Natural killer cell (primary cell): ENCODE measurements at regions not wholly inside any gene's neighbourhood (a gene's known extent, or its start where the extent isn't known, plus 50 kb on each side); places are given as distances from the start of the nearest gene placed in this dataset.
A peak's percentile ranks its signal among the peaks of the same experiment; 100 is the strongest.

Experiments used
- ATAC-seq, 3 donors: fragments of 150-1000 bp in 2 of 3; fragments of 200-7000 bp in 1 of 3; cut with Tn5 transposase; 1 replicate in 1 of 3; 2 replicates in 2 of 3; pipeline ENCODE4 v1.10.0; 2021; ENCODE audit warnings: mild to moderate bottlenecking in 2 of 3, moderate library complexity in 2 of 3
- DNase-seq, 2 donors: peaks; one replicate each; pipeline versions ENCODE4 v3.0.0 to v3.0.0-alpha.2; 2013 to 2021; ENCODE audit warnings: mixed read lengths in 1 of 2
- H3K27ac ChIP-seq: one replicate; pipeline ENCODE4 v1.5.1; 2013; ENCODE audit warnings: mild to moderate bottlenecking, low read length
- H3K27me3 ChIP-seq: one replicate; pipeline ENCODE4 v1.6.1; 2013; ENCODE audit warnings: low read length; ENCODE audit not compliant: control insufficient read depth, insufficient read depth
- H3K36me3 ChIP-seq: one replicate; pipeline ENCODE4 v1.6.1; 2013; ENCODE audit warnings: low read length; ENCODE audit not compliant: control insufficient read depth, insufficient read depth
- H3K4me1 ChIP-seq: one replicate; pipeline ENCODE4 v1.6.1; 2013; ENCODE audit warnings: low read length; ENCODE audit not compliant: control insufficient read depth, insufficient read depth
- H3K4me3 ChIP-seq: one replicate; pipeline ENCODE4 v1.5.1; 2013; ENCODE audit warnings: low read length
- H3K9me3 ChIP-seq: one replicate; pipeline ENCODE4 v1.6.1; 2013; ENCODE audit warnings: low read length; ENCODE audit not compliant: control insufficient read depth, insufficient read depth
- H3K27ac Mint-ChIP-seq, 2 donors: one replicate each; pipeline ENCODE4 v1.8.0; 2022; ENCODE audit warnings: mild to moderate bottlenecking in 2 of 2, mixed read lengths in 2 of 2, moderate library complexity in 1 of 2
- H3K27me3 Mint-ChIP-seq, 2 donors: one replicate each; pipeline ENCODE4 v1.8.0; 2022; ENCODE audit warnings: low read depth in 2 of 2, mixed read lengths in 2 of 2
- H3K36me3 Mint-ChIP-seq: one replicate; pipeline ENCODE4 v1.8.0; 2022; ENCODE audit warnings: mixed read lengths
- H3K4me1 Mint-ChIP-seq, 2 donors: one replicate each; pipeline ENCODE4 v1.8.0; 2022; ENCODE audit warnings: mixed read lengths in 2 of 2
- H3K4me3 Mint-ChIP-seq: one replicate; pipeline ENCODE4 v1.8.0; 2022; ENCODE audit warnings: mild to moderate bottlenecking, moderate library complexity, mixed read lengths
- H3K9me3 Mint-ChIP-seq, 2 donors: one replicate each; pipeline ENCODE4 v1.8.0; 2022; ENCODE audit warnings: mixed read lengths in 2 of 2
- WGBS: methylation state at CpG from one replicate; pipeline ENCODE4 v1.1.7; 2013; ENCODE audit warnings: missing lambda C conversion rate; ENCODE audit not compliant: insufficient coverage; 5-methylcytosine and 5-hydroxymethylcytosine counted together
- intact Hi-C: fragments of 100-400 bp; cut with micrococcal nuclease; formaldehyde crosslinking; loops from one replicate; pipeline ENCODE4 v1.14.2; 2022
- TF ChIP-seq, protein P1 (sequence below): fragments of 200-600 bp; IDR thresholded peaks from one replicate; pipeline ENCODE4 v1.8.0; 2022; ENCODE audit warnings: antibody characterized with exemption

- 90% methylated on average over 1 of the region's 2 CpGs for WGBS
- H3K4me3 Mint-ChIP-seq = no peak overlapping the region
- Histone ChIP-seq H3K4me3 (no peak overlapping the region), H3K9me3 (no peaks in the 10 kb centered on the region), H3K4me1 (no peaks in the 10 kb centered on the region), H3K27me3 (no peaks in the 10 kb centered on the region), H3K27ac (no peak overlapping the region), H3K36me3 (no peaks in the 10 kb centered on the region)
- H3K27ac Mint-ChIP-seq = no peak overlapping the region
- TF ChIP-seq, protein P1, sequence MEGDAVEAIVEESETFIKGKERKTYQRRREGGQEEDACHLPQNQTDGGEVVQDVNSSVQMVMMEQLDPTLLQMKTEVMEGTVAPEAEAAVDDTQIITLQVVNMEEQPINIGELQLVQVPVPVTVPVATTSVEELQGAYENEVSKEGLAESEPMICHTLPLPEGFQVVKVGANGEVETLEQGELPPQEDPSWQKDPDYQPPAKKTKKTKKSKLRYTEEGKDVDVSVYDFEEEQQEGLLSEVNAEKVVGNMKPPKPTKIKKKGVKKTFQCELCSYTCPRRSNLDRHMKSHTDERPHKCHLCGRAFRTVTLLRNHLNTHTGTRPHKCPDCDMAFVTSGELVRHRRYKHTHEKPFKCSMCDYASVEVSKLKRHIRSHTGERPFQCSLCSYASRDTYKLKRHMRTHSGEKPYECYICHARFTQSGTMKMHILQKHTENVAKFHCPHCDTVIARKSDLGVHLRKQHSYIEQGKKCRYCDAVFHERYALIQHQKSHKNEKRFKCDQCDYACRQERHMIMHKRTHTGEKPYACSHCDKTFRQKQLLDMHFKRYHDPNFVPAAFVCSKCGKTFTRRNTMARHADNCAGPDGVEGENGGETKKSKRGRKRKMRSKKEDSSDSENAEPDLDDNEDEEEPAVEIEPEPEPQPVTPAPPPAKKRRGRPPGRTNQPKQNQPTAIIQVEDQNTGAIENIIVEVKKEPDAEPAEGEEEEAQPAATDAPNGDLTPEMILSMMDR = no peak
- no peak for ATAC-seq
- H3K4me1 Mint-ChIP-seq = no peaks in the 10 kb centered on the region
- no peaks in the 10 kb centered on the region for H3K27me3 Mint-ChIP-seq
- no peak for DNase-seq
- H3K36me3 Mint-ChIP-seq = no peaks in the 10 kb centered on the region
- intact Hi-C loops = no loop called here
- peaks cover 0 to 2% of the 10 kb centered on the region in 2 donors for H3K9me3 Mint-ChIP-seq
Measured at GRCh38 chr2:137896467-137896866, 67.8 kb upstream of the HNMT start.

DNA sequence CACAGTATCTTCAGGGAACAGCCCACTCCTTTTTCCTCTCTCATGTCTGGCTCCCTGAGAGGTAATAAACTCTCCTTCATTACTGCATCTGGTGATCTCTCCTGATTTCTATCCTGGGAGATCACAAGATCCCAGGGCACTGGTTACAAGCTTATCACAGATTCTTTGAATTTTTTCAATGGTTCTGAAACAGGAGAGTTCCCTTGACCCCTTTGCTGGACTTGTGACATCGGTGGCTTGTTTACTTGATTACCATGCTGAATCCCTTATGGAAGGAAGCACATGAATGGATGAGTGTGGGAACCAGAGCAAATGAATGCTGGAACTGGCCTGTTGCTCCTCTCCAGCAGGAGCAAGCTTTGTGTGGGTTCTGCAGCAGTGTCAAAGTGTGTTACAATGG is 67.2 kb upstream of the HNMT start:
- TF ChIP-seq, protein P1 = no peak
- H3K27ac Mint-ChIP-seq = no peak overlapping the region
- Histone ChIP-seq H3K27ac (no peak overlapping the region), H3K9me3 (no peaks in the 10 kb centered on the region), H3K4me1 (no peaks in the 10 kb centered on the region), H3K36me3 (no peaks in the 10 kb centered on the region), H3K27me3 (no peaks in the 10 kb centered on the region), H3K4me3 (no peak overlapping the region)
- no peaks in the 10 kb centered on the region for H3K36me3 Mint-ChIP-seq
- no peaks in the 10 kb centered on the region for H3K4me1 Mint-ChIP-seq
- no peak overlapping the region for H3K4me3 Mint-ChIP-seq
- H3K27me3 Mint-ChIP-seq = no peaks in the 10 kb centered on the region
- H3K9me3 Mint-ChIP-seq = peaks cover 0 to 2% of the 10 kb centered on the region in 2 donors
- ATAC-seq (no peak), DNase-seq (no peak)
- WGBS = 92% methylated on average over 1 of the region's 1 CpG
- intact Hi-C loops = no loop called here

DNA sequence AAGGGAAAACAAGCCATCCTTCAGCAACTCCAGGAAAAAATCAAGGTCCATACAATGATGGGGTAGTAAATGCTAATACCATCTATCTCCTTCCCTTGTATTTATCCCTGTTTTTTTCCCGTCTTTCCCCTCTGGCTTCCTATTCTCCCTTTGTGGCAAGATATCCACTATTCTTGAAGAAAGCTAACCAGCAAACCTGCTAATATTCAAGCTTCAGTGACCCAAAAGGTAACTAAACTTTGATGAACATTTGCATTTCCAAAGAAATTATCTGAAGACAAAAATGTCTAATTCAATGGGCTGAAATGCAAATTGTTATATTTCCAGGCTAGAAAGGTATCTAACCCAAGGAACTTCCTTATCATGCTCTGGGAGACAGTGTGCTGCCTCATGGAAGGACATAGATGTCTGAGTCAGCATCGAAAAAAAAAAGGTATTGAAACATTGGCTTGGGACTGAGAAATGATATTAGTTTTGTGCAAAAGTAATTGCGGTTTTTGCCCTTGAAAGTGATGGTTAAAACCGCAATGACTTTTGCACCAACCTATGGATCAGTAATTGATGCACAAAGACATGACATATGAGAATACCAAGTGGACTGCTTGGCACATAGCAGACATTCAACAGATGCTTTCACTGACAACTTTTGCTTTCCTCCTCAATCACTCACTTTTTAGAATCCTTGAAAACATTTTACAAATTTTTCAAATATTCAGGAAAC is 63.7 kb upstream of the HNMT start:
- no peaks in the 10 kb centered on the region for H3K36me3 ChIP-seq
- no peaks in the 10 kb centered on the region for H3K36me3 Mint-ChIP-seq
- no peak overlapping the region for H3K27ac ChIP-seq
- no peaks in the 10 kb centered on the region for H3K4me1 Mint-ChIP-seq
- TF ChIP-seq, protein P1 = no peak
- H3K9me3 Mint-ChIP-seq = no peaks in the 10 kb centered on the region
- H3K27ac Mint-ChIP-seq = no peak overlapping the region
- H3K4me3 ChIP-seq = no peak overlapping the region
- H3K4me3 Mint-ChIP-seq = no peak overlapping the region
- DNase-seq (no peak), ATAC-seq (no peak)
- intact Hi-C loops = no loop called here
- WGBS = 77% methylated on average over 4 of the region's 4 CpGs
- H3K27me3 ChIP-seq = no peaks in the 10 kb centered on the region
- H3K9me3 ChIP-seq = no peaks in the 10 kb centered on the region
- no peaks in the 10 kb centered on the region for H3K27me3 Mint-ChIP-seq
- no peaks in the 10 kb centered on the region for H3K4me1 ChIP-seq

- Mint-ChIP-seq H3K27ac (no peak overlapping the region), H3K27me3 (peaks cover 0 to 4% of the 10 kb centered on the region in 2 donors), H3K4me1 (no peaks in the 10 kb centered on the region), H3K36me3 (no peaks in the 10 kb centered on the region), H3K9me3 (peaks cover 0 to 3% of the 10 kb centered on the region in 2 donors), H3K4me3 (no peak overlapping the region)
- Histone ChIP-seq H3K36me3 (no peaks in the 10 kb centered on the region), H3K4me3 (no peak overlapping the region), H3K27ac (no peak overlapping the region), H3K9me3 (no peaks in the 10 kb centered on the region), H3K27me3 (no peaks in the 10 kb centered on the region), H3K4me1 (no peaks in the 10 kb centered on the region)
- TF ChIP-seq, protein P1 = peak; percentile 12
- intact Hi-C loops = loop anchor here (2.0 kb wide), 1 partner anchor 920 kb away; no protein-coding TSS in a partner anchor
- 100% methylated on average over 1 of the region's 4 CpGs for WGBS
- DNase-seq (peak in 1 of 2 donors; percentile 6), ATAC-seq (no peak)
Measured at GRCh38 chr2:137910641-137911040, 53.6 kb upstream of the HNMT start.
